Subcutaneous abdominal adipose tissue (tissue), 5 donors: ENCODE measurements at regions not wholly inside any gene's neighbourhood (a gene's known extent, or its start where the extent isn't known, plus 50 kb on each side); places are given as distances from the start of the nearest gene placed in this dataset.

ENCODE experiments used
- H3K27ac ChIP-seq: one replicate; pipeline ENCODE4 v1.7.0; 2013; ENCODE audit warnings: low read depth, mild to moderate bottlenecking, inconsistent platforms, low read length, moderate library complexity
- H3K27me3 ChIP-seq, 5 donors: one replicate each; pipeline ENCODE4 v1.7.0; 2013; ENCODE audit warnings: low read length in 5 of 5, inconsistent platforms in 1 of 5; ENCODE audit not compliant: control insufficient read depth in 5 of 5, insufficient read depth in 4 of 5
- H3K36me3 ChIP-seq, 5 donors: one replicate each; pipeline ENCODE4 v1.7.0; 2013; ENCODE audit warnings: low read length in 5 of 5; ENCODE audit not compliant: control insufficient read depth in 5 of 5, insufficient read depth in 5 of 5
- H3K4me1 ChIP-seq, 5 donors: one replicate each; pipeline ENCODE4 v1.7.0; 2013; ENCODE audit warnings: low read length in 5 of 5, mild to moderate bottlenecking in 3 of 5, moderate library complexity in 1 of 5; ENCODE audit not compliant: control insufficient read depth in 5 of 5, insufficient read depth in 5 of 5
- H3K4me3 ChIP-seq, 5 donors: one replicate each; pipeline ENCODE4 v1.7.0; 2013; ENCODE audit warnings: low read length in 5 of 5, low read depth in 1 of 5
- H3K9ac ChIP-seq, 5 donors: one replicate each; pipeline ENCODE4 v1.7.0; 2013; ENCODE audit warnings: low read length in 5 of 5, mild to moderate bottlenecking in 4 of 5, moderate library complexity in 3 of 5
- H3K9me3 ChIP-seq, 5 donors: one replicate each; pipeline ENCODE4 v1.7.0; 2013; ENCODE audit warnings: low read length in 5 of 5; ENCODE audit not compliant: control insufficient read depth in 5 of 5
- donor health status: healthy.
- donor health status: healthy.
- donor health status: healthy.
- donor health status: healthy.
- donor health status: healthy.

GRCh38 chr21:24183077-24183476, 1424.2 kb downstream of the MRPL39 start:
- Histone ChIP-seq H3K4me1 (no peaks in the 10 kb centered on the region), H3K27me3 (no peaks in the 10 kb centered on the region), H3K36me3 (no peaks in the 10 kb centered on the region), H3K9me3 (peaks cover 0 to 4% (median 4%) of the 10 kb centered on the region in 5 donors), H3K4me3 (no peak overlapping the region), H3K27ac (no peak overlapping the region), H3K9ac (no peak overlapping the region)

- H3K36me3 ChIP-seq = no peaks in the 10 kb centered on the region
- H3K9ac ChIP-seq = no peak overlapping the region
- H3K4me1 ChIP-seq = no peaks in the 10 kb centered on the region
- H3K9me3 ChIP-seq = peaks cover 0 to 4% (median 4%) of the 10 kb centered on the region in 5 donors
- H3K4me3 ChIP-seq = no peak overlapping the region
- no peaks in the 10 kb centered on the region for H3K27me3 ChIP-seq
- no peak overlapping the region for H3K27ac ChIP-seq
Measured at GRCh38 chr21:24179110-24179509, 1428.2 kb downstream of the MRPL39 start.

- Histone ChIP-seq H3K9me3 (peaks cover 0 to 4% (median 4%) of the 10 kb centered on the region in 5 donors), H3K9ac (no peak overlapping the region), H3K4me1 (no peaks in the 10 kb centered on the region), H3K36me3 (no peaks in the 10 kb centered on the region), H3K27ac (no peak overlapping the region), H3K4me3 (no peak overlapping the region), H3K27me3 (no peaks in the 10 kb centered on the region)
Measured at GRCh38 chr21:24175106-24175505, 1432.2 kb downstream of the MRPL39 start.

- no peaks in the 10 kb centered on the region for H3K4me1 ChIP-seq
- no peak overlapping the region for H3K4me3 ChIP-seq
- H3K27ac ChIP-seq = no peak overlapping the region
- no peaks in the 10 kb centered on the region for H3K27me3 ChIP-seq
- H3K9ac ChIP-seq = no peak overlapping the region
- H3K36me3 ChIP-seq = no peaks in the 10 kb centered on the region
- no peaks in the 10 kb centered on the region for H3K9me3 ChIP-seq
Measured at GRCh38 chr21:24171736-24172135, 1435.5 kb downstream of the MRPL39 start.

GRCh38 chr21:24163539-24163938, 1443.7 kb downstream of the MRPL39 start:
- Histone ChIP-seq H3K4me1 (no peaks in the 10 kb centered on the region), H3K9ac (no peak overlapping the region), H3K4me3 (no peak overlapping the region), H3K9me3 (no peaks in the 10 kb centered on the region), H3K36me3 (no peaks in the 10 kb centered on the region), H3K27ac (no peak overlapping the region), H3K27me3 (no peaks in the 10 kb centered on the region)

GRCh38 chr21:24160528-24160927, 1446.8 kb downstream of the MRPL39 start:
- Histone ChIP-seq H3K4me1 (no peaks in the 10 kb centered on the region), H3K27ac (no peak overlapping the region), H3K9ac (no peak overlapping the region), H3K9me3 (no peaks in the 10 kb centered on the region), H3K4me3 (no peak overlapping the region), H3K27me3 (no peaks in the 10 kb centered on the region), H3K36me3 (no peaks in the 10 kb centered on the region)

- no peak overlapping the region for H3K4me3 ChIP-seq
- H3K27ac ChIP-seq = no peak overlapping the region
Measured at GRCh38 chr21:24153137-24153536, 1454.1 kb downstream of the MRPL39 start.

GRCh38 chr21:24150753-24151152, 1456.5 kb downstream of the MRPL39 start:
- Histone ChIP-seq H3K27ac (no peak overlapping the region), H3K9me3 (no peaks in the 10 kb centered on the region), H3K4me1 (no peaks in the 10 kb centered on the region), H3K4me3 (no peak overlapping the region), H3K36me3 (no peaks in the 10 kb centered on the region), H3K27me3 (no peaks in the 10 kb centered on the region), H3K9ac (no peak overlapping the region)

More at GRCh38 chr21:24153137-24153536, 1454.1 kb downstream of the MRPL39 start:
- Histone ChIP-seq H3K4me1 (no peaks in the 10 kb centered on the region), H3K9ac (no peak overlapping the region), H3K9me3 (no peaks in the 10 kb centered on the region), H3K27me3 (no peaks in the 10 kb centered on the region), H3K36me3 (no peaks in the 10 kb centered on the region)

- no peak overlapping the region for H3K27ac ChIP-seq
- no peaks in the 10 kb centered on the region for H3K27me3 ChIP-seq
- H3K9ac ChIP-seq = no peak overlapping the region
- H3K4me3 ChIP-seq = no peak overlapping the region
- no peaks in the 10 kb centered on the region for H3K9me3 ChIP-seq
- H3K4me1 ChIP-seq = no peaks in the 10 kb centered on the region
- H3K36me3 ChIP-seq = no peaks in the 10 kb centered on the region
Measured at GRCh38 chr21:24148461-24148860, 1458.8 kb downstream of the MRPL39 start.

- no peaks in the 10 kb centered on the region for H3K36me3 ChIP-seq
- H3K9me3 ChIP-seq = no peaks in the 10 kb centered on the region
- no peak overlapping the region for H3K9ac ChIP-seq
- no peak overlapping the region for H3K27ac ChIP-seq
- H3K4me1 ChIP-seq = no peaks in the 10 kb centered on the region
- H3K4me3 ChIP-seq = no peak overlapping the region
- H3K27me3 ChIP-seq = no peaks in the 10 kb centered on the region
Measured at GRCh38 chr21:24147674-24148073, 1459.6 kb downstream of the MRPL39 start.

GRCh38 chr21:24131056-24131455, 1476.2 kb downstream of the MRPL39 start:
- no peaks in the 10 kb centered on the region for H3K27me3 ChIP-seq
- no peak overlapping the region for H3K9ac ChIP-seq
- H3K9me3 ChIP-seq = no peaks in the 10 kb centered on the region
- no peak overlapping the region for H3K27ac ChIP-seq
- no peaks in the 10 kb centered on the region for H3K4me1 ChIP-seq
- no peaks in the 10 kb centered on the region for H3K36me3 ChIP-seq
- no peak overlapping the region for H3K4me3 ChIP-seq
